ENCODE measurements at regions not wholly inside any gene's neighbourhood (a gene's known extent, or its start where the extent isn't known, plus 50 kb on each side); places are given as distances from the start of the nearest gene placed in this dataset.

GRCh38 chr1:224061436-224061835, 52.5 kb upstream of the FBXO28 start:
- ATAC-seq (ENCODE audit: insufficient read depth, low FRiP score) (no peak), DNase-seq (no peak)
- no peaks in the 10 kb centered on the region for H3K4me1 ChIP-seq (ENCODE audit: control insufficient read depth in 5 of 5, insufficient read depth in 5 of 5, low read length in 5 of 5)
- no peak overlapping the region for H3K27ac ChIP-seq (ENCODE audit: low read depth in 1 of 2, low read length in 1 of 2)
- 70 to 77% methylated on average over 2 of the region's 2 CpGs for WGBS, 2 donors
- H3K27me3 ChIP-seq (ENCODE audit: control insufficient read depth in 3 of 3, insufficient read depth in 3 of 3, low read length in 2 of 3): no peaks in the 10 kb centered on the region
- peaks cover 0 to 4% (median under 1%) of the 10 kb centered on the region in 4 donors for H3K9me3 ChIP-seq (ENCODE audit: control insufficient read depth in 4 of 4, insufficient read depth in 3 of 4, low read length in 3 of 4)
- TF ChIP-seq, protein P1, sequence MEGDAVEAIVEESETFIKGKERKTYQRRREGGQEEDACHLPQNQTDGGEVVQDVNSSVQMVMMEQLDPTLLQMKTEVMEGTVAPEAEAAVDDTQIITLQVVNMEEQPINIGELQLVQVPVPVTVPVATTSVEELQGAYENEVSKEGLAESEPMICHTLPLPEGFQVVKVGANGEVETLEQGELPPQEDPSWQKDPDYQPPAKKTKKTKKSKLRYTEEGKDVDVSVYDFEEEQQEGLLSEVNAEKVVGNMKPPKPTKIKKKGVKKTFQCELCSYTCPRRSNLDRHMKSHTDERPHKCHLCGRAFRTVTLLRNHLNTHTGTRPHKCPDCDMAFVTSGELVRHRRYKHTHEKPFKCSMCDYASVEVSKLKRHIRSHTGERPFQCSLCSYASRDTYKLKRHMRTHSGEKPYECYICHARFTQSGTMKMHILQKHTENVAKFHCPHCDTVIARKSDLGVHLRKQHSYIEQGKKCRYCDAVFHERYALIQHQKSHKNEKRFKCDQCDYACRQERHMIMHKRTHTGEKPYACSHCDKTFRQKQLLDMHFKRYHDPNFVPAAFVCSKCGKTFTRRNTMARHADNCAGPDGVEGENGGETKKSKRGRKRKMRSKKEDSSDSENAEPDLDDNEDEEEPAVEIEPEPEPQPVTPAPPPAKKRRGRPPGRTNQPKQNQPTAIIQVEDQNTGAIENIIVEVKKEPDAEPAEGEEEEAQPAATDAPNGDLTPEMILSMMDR (IDR thresholded peaks at IDR 0.05; ENCODE audit: control extremely low read depth, extremely low read depth): no peak
- H3K36me3 ChIP-seq (ENCODE audit: control insufficient read depth in 4 of 4, insufficient read depth in 4 of 4, low read length in 4 of 4): no peaks in the 10 kb centered on the region
- H3K4me3 ChIP-seq: no peak overlapping the region
- H3K9ac ChIP-seq (ENCODE audit: insufficient read depth in 1 of 2, low read length in 2 of 2): no peak overlapping the region

- TF ChIP-seq, protein P1 (IDR thresholded peaks at IDR 0.05; ENCODE audit: control extremely low read depth, extremely low read depth): no peak
- no peak overlapping the region for H3K27ac ChIP-seq (ENCODE audit: low read depth in 1 of 2, low read length in 1 of 2)
- ATAC-seq (ENCODE audit: insufficient read depth, low FRiP score) (no peak), DNase-seq (no peak)
- no peaks in the 10 kb centered on the region for H3K4me1 ChIP-seq (ENCODE audit: control insufficient read depth in 5 of 5, insufficient read depth in 5 of 5, low read length in 5 of 5)
- no peak overlapping the region for H3K4me3 ChIP-seq
- no peaks in the 10 kb centered on the region for H3K27me3 ChIP-seq (ENCODE audit: control insufficient read depth in 3 of 3, insufficient read depth in 3 of 3, low read length in 2 of 3)
- H3K9me3 ChIP-seq (ENCODE audit: control insufficient read depth in 4 of 4, insufficient read depth in 3 of 4, low read length in 3 of 4): peaks cover 0 to 4% (median under 1%) of the 10 kb centered on the region in 4 donors
- no peaks in the 10 kb centered on the region for H3K36me3 ChIP-seq (ENCODE audit: control insufficient read depth in 4 of 4, insufficient read depth in 4 of 4, low read length in 4 of 4)
- 67 to 87% methylated on average over 6 of the region's 6 CpGs for WGBS, 2 donors
- H3K9ac ChIP-seq (ENCODE audit: insufficient read depth in 1 of 2, low read length in 2 of 2): no peak overlapping the region
These were observed 53.9 kb upstream of the FBXO28 start for GRCh38 chr1:224059897-224060427.

- ATAC-seq (ENCODE audit: insufficient read depth, low FRiP score) (peak; percentile 19), DNase-seq (no peak)
- 84 to 92% methylated on average over 5 of the region's 5 CpGs for WGBS, 2 donors
- H3K9me3 ChIP-seq (ENCODE audit: control insufficient read depth in 4 of 4, insufficient read depth in 3 of 4, low read length in 3 of 4): peaks cover 0 to 4% (median under 1%) of the 10 kb centered on the region in 4 donors
- H3K36me3 ChIP-seq (ENCODE audit: control insufficient read depth in 4 of 4, insufficient read depth in 4 of 4, low read length in 4 of 4): no peaks in the 10 kb centered on the region
- no peaks in the 10 kb centered on the region for H3K4me1 ChIP-seq (ENCODE audit: control insufficient read depth in 5 of 5, insufficient read depth in 5 of 5, low read length in 5 of 5)
- H3K4me3 ChIP-seq: no peak overlapping the region
- H3K9ac ChIP-seq (ENCODE audit: insufficient read depth in 1 of 2, low read length in 2 of 2): no peak overlapping the region
- TF ChIP-seq, protein P1 (IDR thresholded peaks at IDR 0.05; ENCODE audit: control extremely low read depth, extremely low read depth): no peak
- no peak overlapping the region for H3K27ac ChIP-seq (ENCODE audit: low read depth in 1 of 2, low read length in 1 of 2)
- H3K27me3 ChIP-seq (ENCODE audit: control insufficient read depth in 3 of 3, insufficient read depth in 3 of 3, low read length in 2 of 3): no peaks in the 10 kb centered on the region
These were observed 55.6 kb upstream of the FBXO28 start for GRCh38 chr1:224058303-224058702.

Measured in lung (tissue), 11 donors.